Fibroblast of lung (primary cell): ENCODE measurements at regions not wholly inside any gene's neighbourhood (a gene's known extent, or its start where the extent isn't known, plus 50 kb on each side); places are given as distances from the start of the nearest gene placed in this dataset.

Experiments
- EZH2 ChIP-seq: IDR thresholded peaks from 2 replicates; pipeline ENCODE4 v1.5.1; 2012; ENCODE audit warnings: low read length, control low read depth, mild to moderate bottlenecking; ENCODE audit errors: missing control alignments
- TF ChIP-seq, protein P1 (sequence below), 2 donors: IDR thresholded peaks in 1 of 2; conservative IDR thresholded peaks in 1 of 2; 1 replicate in 1 of 2; 2 replicates in 1 of 2; pipeline ENCODE4 v1.5.1; 2011 to 2012; ENCODE audit warnings: low read length in 2 of 2, control low read depth in 1 of 2, inconsistent platforms in 1 of 2, low read depth in 1 of 2, mild to moderate bottlenecking in 1 of 2

DNA sequence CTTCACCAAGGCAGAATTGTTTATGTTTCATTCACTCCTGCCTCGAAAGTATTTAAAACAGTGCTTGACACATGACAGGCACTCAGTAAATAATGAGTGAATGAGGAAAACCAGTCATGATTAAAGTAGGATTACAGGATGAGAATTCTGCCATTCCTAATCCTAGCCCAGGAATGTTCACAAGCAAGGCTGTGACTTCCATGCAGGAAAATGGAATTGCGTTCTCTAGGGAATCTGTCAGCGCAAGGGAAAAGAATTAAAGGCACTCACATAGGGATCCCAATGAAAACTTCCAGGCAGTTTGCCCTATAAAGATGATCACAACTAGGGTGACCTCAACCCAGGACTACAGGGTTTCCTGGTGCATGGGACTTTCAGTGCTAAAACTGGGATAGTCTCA is 143.4 kb downstream of the CYSLTR2 start:
- TF ChIP-seq, protein P1, sequence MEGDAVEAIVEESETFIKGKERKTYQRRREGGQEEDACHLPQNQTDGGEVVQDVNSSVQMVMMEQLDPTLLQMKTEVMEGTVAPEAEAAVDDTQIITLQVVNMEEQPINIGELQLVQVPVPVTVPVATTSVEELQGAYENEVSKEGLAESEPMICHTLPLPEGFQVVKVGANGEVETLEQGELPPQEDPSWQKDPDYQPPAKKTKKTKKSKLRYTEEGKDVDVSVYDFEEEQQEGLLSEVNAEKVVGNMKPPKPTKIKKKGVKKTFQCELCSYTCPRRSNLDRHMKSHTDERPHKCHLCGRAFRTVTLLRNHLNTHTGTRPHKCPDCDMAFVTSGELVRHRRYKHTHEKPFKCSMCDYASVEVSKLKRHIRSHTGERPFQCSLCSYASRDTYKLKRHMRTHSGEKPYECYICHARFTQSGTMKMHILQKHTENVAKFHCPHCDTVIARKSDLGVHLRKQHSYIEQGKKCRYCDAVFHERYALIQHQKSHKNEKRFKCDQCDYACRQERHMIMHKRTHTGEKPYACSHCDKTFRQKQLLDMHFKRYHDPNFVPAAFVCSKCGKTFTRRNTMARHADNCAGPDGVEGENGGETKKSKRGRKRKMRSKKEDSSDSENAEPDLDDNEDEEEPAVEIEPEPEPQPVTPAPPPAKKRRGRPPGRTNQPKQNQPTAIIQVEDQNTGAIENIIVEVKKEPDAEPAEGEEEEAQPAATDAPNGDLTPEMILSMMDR (conservative IDR thresholded peaks at IDR 0.05 in 1 of 2, IDR thresholded peaks at IDR 0.05 in 1 of 2; ENCODE audit: low read depth in 1 of 2, low read length in 2 of 2), result no peak
- no peak for TF ChIP-seq EZH2
